ENCODE measurements at regions not wholly inside any gene's neighbourhood (a gene's known extent, or its start where the extent isn't known, plus 50 kb on each side); places are given as distances from the start of the nearest gene placed in this dataset.

DNA sequence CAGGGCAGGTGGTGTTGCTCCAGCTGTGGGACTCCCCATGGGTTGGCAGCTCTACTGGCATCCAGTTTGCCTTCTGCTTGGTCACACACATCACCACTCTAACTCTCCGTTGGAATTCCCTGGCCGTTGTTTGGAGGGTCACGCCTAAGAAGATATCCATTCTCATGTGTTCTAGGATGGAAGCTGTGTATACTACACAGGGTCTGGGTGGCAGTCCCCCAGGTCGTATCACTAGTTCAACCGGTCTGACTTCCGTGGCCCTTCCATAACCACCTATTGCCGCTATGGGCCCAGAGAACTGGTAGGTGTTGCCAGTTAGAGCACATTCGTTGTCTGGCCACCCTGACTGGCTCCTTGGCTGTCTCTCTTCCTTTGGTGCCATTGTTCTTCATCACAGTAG lies 456.3 kb downstream of the TMEM121 start:
- no peak for TF ChIP-seq USF1 (IDR thresholded peaks at IDR 0.05)
- no peak for TF ChIP-seq TCF12 (IDR thresholded peaks at IDR 0.05; ENCODE audit: low read depth)
- TF ChIP-seq, protein P1, sequence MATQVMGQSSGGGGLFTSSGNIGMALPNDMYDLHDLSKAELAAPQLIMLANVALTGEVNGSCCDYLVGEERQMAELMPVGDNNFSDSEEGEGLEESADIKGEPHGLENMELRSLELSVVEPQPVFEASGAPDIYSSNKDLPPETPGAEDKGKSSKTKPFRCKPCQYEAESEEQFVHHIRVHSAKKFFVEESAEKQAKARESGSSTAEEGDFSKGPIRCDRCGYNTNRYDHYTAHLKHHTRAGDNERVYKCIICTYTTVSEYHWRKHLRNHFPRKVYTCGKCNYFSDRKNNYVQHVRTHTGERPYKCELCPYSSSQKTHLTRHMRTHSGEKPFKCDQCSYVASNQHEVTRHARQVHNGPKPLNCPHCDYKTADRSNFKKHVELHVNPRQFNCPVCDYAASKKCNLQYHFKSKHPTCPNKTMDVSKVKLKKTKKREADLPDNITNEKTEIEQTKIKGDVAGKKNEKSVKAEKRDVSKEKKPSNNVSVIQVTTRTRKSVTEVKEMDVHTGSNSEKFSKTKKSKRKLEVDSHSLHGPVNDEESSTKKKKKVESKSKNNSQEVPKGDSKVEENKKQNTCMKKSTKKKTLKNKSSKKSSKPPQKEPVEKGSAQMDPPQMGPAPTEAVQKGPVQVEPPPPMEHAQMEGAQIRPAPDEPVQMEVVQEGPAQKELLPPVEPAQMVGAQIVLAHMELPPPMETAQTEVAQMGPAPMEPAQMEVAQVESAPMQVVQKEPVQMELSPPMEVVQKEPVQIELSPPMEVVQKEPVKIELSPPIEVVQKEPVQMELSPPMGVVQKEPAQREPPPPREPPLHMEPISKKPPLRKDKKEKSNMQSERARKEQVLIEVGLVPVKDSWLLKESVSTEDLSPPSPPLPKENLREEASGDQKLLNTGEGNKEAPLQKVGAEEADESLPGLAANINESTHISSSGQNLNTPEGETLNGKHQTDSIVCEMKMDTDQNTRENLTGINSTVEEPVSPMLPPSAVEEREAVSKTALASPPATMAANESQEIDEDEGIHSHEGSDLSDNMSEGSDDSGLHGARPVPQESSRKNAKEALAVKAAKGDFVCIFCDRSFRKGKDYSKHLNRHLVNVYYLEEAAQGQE (IDR thresholded peaks at IDR 0.05; ENCODE audit: low read depth), result no peak
- no peak for TF ChIP-seq RAD21 (IDR thresholded peaks at IDR 0.05; ENCODE audit: low read depth)
- TF ChIP-seq EP300 (IDR thresholded peaks at IDR 0.05; ENCODE audit: borderline replicate concordance), result no peak
- TF ChIP-seq TAF1 (IDR thresholded peaks at IDR 0.05; ENCODE audit: low read depth), result no peak
- no peak for TF ChIP-seq FOXM1 (IDR thresholded peaks at IDR 0.05; ENCODE audit: borderline replicate concordance, low read depth)
- TF ChIP-seq CEBPB (IDR thresholded peaks at IDR 0.05), result no peak
